Activated T-helper 9 cell treated with anti-CD3 and anti-CD28 coated beads, Interleukin-2, amount 50 U/mL, for 16 hours (primary cell): ENCODE measurements at regions not wholly inside any gene's neighbourhood (a gene's known extent, or its start where the extent isn't known, plus 50 kb on each side); places are given as distances from the start of the nearest gene placed in this dataset.

ENCODE experiments used
- DNase-seq: peaks from one replicate; pipeline ENCODE4 v3.0.0-alpha.2; 2020; ENCODE audit warnings: low read depth

DNA sequence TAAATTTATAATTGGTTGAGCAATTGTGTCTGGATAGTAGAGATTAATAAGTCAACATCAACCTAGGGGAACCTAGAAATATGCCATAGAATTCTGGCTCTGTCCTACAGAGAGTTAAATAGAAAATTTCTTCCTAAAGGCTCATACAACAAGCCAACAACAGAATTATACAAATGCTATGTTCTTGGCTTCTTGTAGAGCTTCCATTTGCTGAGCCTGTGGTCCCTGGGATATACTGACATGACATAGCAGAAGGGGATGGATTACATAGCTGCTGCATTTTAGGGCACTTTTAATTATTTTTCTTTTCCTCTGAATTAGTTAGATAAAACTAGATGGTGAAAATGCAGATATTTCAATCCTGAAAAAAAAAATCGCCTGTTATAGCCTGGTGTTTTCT, 95.5 kb upstream of the ST6GAL2 start:
- DNase-seq = no peak

DNA sequence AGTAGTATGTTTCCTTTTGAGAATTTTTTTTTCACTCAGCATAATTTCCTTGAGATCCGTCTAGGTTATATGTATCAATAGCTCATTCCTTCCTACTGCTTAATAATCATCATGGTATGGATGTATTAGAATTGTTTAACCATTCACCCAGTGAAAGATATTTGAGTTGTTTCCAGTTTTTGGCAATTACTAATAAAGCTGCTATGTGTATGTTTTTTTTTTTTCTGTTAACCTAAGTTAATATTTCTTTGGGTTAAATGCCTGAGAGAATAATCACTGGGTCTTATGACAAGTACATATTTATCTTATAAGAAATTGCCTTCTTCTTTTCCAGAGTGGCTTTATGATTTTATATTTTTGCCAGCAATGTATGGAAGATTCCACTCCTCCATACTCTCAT, 96.4 kb upstream of the ST6GAL2 start:
- no peak for DNase-seq

DNA sequence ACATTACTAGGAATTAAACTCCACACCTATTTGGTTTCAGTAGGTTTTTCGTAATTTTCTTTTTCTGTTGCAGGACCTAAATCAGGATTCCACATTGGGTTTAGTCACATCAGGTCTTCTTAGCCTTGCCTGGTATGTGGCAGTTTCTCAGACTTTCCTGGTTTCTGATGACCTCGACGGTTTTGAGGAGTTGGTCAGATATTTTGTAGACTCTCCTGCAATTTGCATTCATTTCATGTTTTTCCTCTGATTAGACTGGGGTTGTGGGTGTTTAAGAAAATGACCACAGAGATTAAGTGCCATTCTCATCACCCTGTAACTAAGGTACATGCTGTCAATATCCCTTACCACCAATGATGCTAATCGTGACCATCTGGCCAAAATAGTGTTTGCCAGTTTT, 97.3 kb upstream of the ST6GAL2 start:
- DNase-seq = no peak

DNA sequence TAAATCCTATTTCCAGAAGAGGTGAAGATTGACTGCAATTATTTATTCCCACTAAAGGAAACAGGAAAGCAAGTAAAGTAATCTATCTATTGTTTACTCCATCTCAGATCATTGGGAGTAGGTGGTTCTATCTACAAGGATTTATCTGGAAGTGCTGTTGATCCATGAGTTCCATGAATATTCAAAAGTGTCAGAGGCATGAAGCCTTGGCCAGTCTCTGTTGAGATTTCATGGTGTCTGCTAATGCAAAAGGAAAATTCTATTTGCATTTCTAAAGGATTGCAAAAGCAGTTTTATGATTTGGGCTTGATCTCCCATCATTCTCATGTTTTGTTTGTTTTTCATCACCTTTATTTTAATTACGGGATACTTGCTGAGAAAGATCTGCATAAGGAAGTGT, 102.4 kb upstream of the ST6GAL2 start:
- DNase-seq = no peak

DNA sequence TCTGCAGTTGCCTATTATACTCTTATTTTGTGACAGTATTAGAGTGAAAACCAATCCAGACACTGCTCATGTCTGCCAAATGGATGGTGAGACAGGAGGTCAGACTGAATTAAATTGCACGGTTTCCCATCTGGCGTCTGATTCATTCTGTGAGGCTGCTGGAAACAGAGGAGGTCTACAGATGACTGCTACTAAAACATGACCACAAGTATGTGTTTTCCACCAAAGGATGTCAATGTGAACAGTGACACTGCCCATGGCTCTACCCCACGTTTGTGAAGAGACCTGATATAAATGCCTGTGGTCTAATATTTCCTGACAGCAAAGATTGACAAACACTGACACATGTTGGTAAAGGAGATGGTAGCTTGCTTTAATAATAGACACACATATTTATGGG, 104.3 kb upstream of the ST6GAL2 start:
- no peak for DNase-seq

DNA sequence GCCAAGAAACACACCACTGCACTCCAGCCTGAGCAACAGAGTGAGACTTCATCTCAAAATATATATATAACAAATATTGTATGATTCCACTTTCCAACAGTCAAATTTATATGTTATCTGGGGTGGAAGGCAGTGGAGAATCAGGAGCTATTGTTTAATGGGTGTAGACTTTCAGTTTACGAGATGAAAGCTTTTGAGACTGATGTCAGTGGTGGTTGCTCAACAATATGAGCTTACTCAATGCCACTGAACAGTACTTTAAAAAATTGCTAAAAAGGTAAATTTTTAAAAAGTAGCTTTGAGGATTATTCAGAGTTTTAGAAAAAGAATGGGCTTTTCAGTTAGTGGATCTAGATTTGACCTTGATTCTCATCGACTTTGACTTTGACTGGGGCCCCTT, 105.9 kb upstream of the ST6GAL2 start:
- DNase-seq = no peak

DNA sequence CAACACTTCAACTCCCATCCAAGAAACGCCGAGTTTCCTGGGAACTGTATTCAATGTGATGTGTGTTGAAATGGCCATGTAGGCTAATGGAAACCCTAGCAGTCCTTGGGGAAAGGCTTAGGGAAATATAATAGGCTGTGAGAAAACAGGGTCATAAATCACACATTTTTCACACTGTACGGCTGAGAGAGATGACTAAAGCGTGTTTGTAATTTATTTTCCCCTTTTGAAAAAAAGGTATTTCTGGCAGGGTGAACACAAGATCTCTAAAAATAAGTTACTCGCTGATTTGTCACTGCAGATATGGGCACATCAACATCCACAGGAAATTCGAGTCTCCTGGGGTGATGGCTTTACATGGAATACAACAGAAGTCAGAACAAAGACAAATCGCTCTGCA, 109.6 kb upstream of the ST6GAL2 start:
- no peak for DNase-seq

DNA sequence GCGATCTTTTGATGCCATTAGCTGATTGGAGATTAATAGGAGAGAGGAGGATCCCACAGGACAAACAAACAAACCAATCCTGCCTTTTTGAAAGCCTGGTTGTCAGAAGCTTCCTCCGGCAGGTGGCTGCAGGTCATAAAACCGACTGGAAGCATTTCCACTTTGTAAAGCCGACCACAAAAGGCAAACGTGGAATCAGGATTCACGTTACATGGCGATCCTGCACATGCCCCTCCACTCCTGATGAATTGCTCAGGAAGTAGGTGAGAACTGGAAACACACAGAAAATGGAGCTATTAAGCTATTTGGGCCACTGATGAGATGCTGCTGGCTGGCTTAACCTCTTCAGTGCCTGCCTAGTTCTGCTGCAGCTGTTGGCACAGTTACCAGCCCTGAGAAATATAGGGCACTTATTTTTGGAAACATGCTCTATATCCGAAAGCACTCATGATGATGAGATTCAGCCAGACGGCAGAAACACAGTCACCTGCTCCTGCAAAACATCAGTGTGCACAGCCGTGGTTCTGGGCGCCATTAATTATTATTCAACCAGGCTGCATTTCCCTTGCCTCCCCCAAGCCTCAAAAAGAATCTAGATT, 110.3 kb upstream of the ST6GAL2 start:
- no peak for DNase-seq

DNA sequence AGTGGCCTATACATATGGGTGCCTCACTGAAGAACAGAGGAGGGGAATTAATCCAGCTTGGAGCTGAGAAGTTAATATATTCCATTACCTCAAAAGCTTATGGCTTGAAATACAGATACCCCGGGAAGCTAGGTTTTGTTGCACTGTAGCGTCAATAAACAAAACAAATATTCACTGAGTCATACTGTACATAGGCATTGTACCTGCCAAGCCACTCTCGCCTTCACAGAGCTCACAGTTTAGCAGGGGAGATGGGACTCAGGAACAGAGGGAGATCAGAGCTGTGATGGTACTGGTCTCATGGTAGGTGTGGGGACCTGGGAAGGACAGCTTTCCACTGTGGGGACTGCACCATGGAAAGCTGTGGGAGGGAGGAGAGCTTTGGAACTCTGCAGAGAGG, 111.2 kb upstream of the ST6GAL2 start:
- no peak for DNase-seq

DNA sequence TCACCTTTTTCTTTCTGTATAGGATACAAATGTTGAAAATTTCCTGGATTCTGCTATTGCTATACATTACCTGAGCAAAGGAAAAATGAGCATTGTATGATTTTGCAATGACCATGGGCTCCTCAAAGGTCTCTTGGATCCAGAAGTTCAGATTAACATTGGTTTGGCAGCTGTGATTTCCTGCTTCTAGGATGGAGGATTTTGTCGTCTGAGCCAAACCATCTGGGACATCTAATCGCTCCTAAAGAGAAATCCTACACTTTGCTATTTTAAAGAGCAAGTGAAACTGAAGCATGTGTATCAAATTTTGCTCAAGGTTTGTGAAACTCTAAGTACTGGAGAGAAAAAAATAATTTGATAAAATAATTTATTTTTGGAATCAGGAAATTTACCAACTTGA, 115.1 kb upstream of the ST6GAL2 start:
- DNase-seq = no peak

DNA sequence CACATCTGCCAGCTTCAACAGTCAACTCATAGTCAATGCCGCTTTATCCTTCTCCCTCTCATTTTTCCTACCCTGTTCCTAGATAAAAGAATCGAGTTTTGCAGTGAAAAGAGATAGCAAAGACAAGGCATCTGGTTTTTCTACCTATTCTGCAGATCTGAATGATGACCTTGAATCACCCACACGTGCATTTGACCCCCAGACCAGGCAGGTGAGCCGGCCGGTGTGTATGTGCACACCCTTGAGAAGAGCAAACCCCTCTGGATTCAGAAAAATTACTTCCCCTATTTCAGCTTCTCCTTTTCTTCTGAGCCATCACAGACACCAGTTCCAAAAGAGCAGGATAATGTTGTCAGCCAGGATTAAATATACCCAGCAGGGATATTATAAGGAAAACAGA, 115.6 kb upstream of the ST6GAL2 start:
- no peak for DNase-seq

DNA sequence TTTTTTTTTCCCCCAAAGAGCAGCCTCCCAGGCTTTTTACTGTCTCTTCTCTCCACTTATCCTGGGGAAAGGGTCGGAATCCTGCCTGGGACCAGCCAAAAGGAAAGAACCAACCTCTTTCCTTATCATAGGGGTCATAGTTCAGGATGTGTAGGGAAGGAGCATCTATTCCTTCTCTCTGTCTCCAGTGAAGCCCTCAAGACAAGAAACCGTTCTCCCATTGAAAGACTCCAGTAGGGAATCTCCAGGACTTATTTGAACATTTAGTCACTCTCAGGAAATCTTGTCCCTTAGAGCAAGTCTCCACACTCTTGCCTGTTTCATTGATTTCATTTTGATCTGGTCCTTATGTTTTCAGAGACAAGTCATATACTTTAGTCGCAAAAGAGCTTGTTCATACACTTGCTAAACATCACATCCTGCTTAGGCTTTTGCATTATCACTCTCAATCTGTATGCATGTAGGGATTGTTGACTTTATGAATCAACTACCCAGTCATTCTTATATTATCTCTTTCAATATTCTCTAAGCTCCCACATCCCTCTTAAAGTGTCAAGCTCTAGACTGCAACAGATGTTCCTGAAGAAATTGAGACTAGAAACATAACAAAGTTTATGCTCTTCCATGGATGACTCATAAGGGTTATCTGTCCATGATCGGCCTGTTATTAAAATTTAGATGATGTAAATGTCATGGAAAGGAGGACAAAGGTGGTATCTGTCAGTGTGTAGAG, 116.2 kb upstream of the ST6GAL2 start:
- no peak for DNase-seq

DNA sequence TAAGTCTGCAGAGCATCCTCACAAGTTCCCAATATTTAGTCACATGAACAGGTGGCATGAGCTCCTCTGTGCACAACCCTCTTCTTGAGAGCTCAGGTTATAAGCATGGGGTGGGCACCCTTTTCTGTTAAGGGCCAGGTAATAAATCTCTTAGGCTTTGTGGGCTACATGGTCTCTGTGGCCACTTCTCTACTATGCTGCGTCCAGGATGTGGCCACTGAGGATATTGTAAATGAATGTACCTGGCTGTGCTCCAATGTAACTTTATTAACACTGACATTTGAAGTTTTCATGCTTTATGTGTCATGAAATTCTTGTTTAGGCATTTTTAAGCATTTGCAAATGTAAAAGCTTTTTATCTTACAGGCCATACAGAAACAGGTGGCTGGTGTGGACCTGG, 116.8 kb upstream of the ST6GAL2 start:
- no peak for DNase-seq

DNA sequence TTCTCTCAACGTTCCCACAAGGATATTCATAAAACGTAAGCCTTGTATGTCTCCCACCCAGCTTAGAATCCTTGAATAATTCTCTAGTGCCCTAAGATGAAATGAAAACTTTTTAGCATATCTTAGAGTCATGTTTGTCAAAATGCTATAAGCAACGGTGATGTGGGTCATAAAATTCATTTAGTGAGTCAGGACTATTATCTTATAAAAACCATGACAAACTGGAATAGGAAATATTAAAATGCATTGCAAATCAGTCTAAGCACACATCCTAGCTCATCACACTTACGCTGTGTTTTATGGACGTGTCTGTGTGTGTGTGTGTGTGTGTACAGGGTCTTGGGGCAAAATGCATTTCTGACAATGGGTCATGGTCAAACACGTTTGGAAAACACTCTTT, 119.9 kb upstream of the ST6GAL2 start:
- no peak for DNase-seq

DNA sequence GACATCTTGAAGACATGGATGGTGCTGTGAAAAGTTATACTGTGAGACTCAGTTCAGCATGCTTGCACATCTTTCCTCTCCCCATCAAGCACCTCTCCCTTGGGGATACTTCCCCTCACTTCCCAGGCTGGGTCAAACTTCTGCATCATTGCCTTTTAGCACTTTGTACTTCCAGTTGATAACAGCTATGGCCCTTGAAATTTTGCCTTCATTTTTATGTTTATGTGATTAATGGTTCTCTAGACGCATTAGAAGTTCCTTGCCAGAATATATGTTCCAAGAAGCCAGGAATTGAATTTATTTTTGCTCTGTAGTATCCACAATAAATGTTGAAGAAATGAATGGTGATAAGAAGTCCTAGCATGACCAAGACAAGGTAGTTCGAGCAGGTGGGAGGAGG, 120.9 kb upstream of the ST6GAL2 start:
- no peak for DNase-seq

DNA sequence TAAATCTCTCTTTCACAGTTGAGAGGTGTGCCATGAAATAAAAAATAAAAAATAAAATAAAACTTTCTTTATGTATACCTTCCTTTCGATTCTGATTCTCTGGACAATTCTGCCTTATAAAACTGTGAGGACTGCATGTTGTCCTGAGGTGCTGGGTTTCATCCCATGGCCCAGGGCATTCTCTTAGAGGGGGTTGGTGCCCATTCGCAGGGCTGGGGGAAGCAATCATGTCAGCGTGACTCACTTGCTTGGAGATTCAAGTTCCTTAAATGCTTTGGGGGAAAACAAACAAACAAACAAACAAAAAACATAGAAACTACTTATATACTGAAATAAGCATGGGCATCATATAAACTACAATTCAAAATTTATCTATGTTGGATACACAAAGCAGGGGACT, 122.0 kb upstream of the ST6GAL2 start:
- no peak for DNase-seq

DNA sequence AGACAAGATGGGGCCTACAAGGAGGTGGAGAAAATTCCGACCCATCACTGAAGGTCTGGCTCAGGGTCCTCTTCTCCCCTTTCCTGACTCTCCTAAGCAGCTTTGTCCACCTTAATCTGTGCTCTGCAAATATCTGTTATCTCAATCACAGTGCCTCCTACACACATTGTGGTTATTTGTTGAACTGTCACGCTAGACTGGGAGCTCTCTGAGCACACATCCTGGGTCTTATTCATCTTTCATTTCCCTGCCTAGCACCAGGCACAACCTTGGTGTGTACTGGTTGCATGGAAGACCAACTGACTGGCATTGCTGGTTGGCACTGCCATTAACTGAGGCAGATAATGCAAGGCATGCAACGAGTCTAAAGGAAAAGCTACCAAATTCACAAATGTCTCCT, 122.9 kb upstream of the ST6GAL2 start:
- DNase-seq = no peak

DNA sequence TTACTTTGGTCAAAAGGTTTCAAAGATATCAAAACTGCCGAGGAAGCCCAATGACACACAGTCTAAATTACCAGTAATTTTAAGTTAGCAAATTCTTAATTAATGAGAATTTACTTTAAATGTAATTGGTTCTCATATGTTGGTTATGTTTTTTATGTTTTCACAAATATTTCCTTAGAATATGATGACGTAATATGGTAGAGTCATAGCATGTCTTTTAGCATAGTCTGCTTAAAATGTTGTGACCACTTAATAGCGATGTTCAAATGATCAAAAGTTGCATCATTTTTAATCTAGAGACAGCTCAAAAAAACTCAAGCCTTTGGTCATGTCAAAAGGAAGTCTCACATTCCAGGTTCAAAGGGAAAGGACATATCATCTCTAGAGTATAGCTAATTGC, 123.3 kb upstream of the ST6GAL2 start:
- DNase-seq = no peak

DNA sequence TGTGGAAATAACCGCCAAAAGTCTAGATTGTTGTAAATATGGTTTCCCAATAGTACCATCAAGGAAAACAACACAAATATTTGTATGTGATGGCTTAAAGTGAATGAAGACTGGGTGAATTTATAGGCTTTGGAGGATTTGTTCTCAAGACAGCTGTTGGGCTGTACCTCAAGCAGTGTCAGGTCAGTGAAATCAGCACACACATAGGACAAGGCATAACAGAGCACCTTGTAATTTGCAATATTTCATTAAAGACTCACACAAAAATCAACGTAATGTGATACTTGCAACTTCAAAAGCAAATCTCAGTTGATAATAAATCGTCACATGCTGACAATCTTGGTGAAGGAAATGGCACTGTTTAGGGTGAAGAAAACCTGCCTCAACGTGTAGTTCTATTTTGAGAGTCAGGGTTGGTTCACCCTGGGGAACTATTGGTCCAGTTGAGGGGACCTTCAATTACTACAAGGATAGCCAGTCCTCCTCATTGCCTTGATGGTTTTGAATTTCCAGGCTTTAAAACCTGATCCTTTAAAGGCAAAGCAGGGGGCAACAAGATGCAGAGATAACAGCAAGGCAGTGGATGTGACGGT, 126.8 kb upstream of the ST6GAL2 start:
- no peak for DNase-seq

DNA sequence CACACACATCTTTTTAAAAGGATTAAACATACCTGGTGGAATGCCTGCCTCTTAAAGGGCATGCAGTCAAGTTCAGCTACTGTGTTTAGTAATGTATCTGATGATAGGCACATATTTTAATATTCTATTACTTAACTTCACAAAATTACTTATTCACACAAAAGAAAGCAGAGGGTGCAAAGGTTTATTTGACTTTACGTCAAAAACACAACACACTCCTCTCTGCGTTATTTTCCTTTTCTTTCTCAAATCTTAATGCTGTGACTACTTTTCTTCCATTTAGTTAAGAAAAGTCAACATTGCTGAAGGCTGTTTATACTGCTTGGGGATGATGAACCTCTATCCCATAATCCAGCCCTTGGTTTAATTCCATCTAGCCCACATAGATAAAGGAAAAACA, 127.9 kb upstream of the ST6GAL2 start:
- DNase-seq = no peak

DNA sequence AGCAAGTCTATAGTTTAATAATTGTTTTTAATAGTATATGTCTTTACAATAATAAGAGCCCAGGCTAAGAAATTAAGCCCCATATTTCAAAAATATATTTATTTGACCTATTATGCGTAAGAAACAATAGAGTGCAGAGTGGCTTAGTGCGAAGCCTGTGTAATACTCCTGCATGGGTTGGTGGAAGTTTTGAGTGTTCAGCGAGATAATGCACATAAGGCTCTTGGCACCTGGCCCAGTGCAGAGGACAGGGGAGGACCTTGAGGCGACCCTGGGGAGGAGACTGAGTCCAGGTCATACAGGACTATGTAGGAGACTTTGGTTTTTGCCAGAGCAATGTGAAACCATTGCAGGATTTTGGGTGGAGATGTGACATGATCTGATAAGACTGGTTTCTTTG, 132.4 kb upstream of the ST6GAL2 start:
- no peak for DNase-seq

DNA sequence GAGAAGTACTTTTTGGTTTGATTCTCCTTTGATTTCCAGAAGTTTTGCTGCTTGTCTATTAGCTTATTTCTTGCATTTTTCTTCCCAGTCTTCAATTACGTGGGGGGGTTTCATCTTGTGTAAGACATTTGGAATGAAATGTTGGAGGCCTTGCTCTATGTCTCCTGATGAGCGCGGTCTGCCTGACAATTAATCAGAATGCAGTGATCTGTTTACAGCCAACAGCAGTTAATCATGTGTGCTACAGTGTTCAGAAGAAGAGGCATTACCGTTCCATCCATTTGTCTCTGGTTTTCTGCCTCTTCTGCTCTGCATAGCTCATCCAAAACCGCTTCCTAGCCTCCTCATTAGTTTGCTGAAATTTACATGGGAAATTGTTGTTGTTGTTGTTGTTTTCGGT, 134.4 kb upstream of the ST6GAL2 start:
- DNase-seq = no peak

DNA sequence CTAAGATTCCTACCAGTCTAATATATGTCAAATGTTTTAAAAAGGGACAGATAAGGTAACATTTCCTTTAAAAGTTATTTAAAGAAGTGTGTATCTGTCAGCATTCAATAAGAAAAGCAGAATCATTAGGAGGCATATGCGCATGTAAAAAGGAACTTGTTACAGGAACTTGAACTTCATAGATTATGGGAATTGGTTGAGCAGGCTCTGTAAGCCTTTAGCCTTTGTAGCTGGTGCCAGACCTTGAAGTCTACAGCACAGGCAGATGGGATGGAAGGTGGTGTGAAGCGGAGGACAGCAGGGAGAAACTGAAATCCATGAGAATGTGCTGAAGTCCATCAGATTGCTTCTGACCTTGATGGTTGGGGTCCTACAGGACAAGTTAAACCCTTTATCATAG, 138.3 kb upstream of the ST6GAL2 start:
- DNase-seq = no peak

DNA sequence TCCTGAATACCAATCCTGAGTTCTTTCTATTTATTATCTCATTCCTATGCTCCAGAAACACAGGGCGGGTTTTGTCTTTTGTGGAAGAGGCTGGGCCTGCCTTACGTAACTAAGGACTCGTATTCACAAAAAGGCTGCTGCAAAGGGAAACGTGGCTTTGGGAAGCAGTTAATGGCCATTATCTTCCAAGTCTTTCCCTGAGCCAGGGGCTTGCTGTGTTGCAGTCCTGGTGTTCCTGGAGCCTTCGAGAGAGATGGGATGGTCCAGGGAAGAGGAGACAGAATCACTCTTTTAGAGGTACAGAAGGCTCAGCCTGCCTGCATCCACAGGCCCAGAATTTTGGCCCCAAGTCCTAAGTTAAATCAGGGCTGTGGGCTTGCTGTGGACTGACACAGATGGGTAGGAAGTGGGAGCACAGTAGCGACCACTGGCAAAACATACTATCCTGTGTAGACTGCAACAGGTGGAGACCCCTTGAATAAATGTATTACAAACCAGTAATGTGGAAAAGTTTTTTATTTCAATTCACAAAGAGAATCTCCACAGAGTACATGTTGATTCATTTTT, 139.4 kb upstream of the ST6GAL2 start:
- DNase-seq = no peak
